B cell (primary cell): ENCODE measurements at regions not wholly inside any gene's neighbourhood (a gene's known extent, or its start where the extent isn't known, plus 50 kb on each side); places are given as distances from the start of the nearest gene placed in this dataset.

ENCODE experiments used
- CTCF ChIP-seq: fragments of 200-600 bp; IDR thresholded peaks from one replicate; pipeline ENCODE4 v1.8.0; 2022; ENCODE audit warnings: antibody characterized with exemption, mild to moderate bottlenecking
- EZH2 ChIP-seq: IDR thresholded peaks from 2 replicates; pipeline ENCODE4 v1.6.1; 2012; ENCODE audit warnings: borderline replicate concordance, low read depth, mild to moderate bottlenecking, moderate library complexity, low read length; ENCODE audit not compliant: insufficient read depth, poor library complexity, severe bottlenecking

- TF ChIP-seq CTCF (no peak), EZH2 (no peak)
Measured at GRCh38 chr1:219744652-219745469, 132.0 kb upstream of the ZC3H11B start.
